ENCODE measurements at regions not wholly inside any gene's neighbourhood (a gene's known extent, or its start where the extent isn't known, plus 50 kb on each side); places are given as distances from the start of the nearest gene placed in this dataset.

GRCh38 chr9:68648164-68648563, 56.9 kb upstream of the PIP5K1B start:
- TF ChIP-seq SUZ12 (IDR thresholded peaks at IDR 0.05): no peak
- no peak for TF ChIP-seq TARDBP (IDR thresholded peaks at IDR 0.05)
- TF ChIP-seq SP1 (IDR thresholded peaks at IDR 0.05): no peak
- TF ChIP-seq NFRKB (IDR thresholded peaks at IDR 0.05): no peak
- TF ChIP-seq ARNT (IDR thresholded peaks at IDR 0.05): no peak
- TF ChIP-seq HDGF (IDR thresholded peaks at IDR 0.05; ENCODE audit: borderline replicate concordance): no peak
- no peak for TF ChIP-seq BHLHE40 (IDR thresholded peaks at IDR 0.05; ENCODE audit: borderline replicate concordance)
- no peak for TF ChIP-seq PKNOX1 (IDR thresholded peaks at IDR 0.05)
- TF ChIP-seq FOXA1 (IDR thresholded peaks at IDR 0.05): no peak
- TF ChIP-seq FOXK2 (IDR thresholded peaks at IDR 0.05): no peak
- TF ChIP-seq CTBP1 (IDR thresholded peaks at IDR 0.05; ENCODE audit: borderline replicate concordance): no peak
- no peak for TF ChIP-seq LEF1 (IDR thresholded peaks at IDR 0.05; ENCODE audit: borderline replicate concordance)
- no peak for TF ChIP-seq ZNF384 (IDR thresholded peaks at IDR 0.05)
- TF ChIP-seq FOXM1 (IDR thresholded peaks at IDR 0.05; ENCODE audit: borderline replicate concordance): no peak
